ENCODE measurements at regions not wholly inside any gene's neighbourhood (a gene's known extent, or its start where the extent isn't known, plus 50 kb on each side); places are given as distances from the start of the nearest gene placed in this dataset.

GRCh38 chr13:56012644-56013043, 1128.1 kb upstream of the PRR20A start:
- WGBS, 2 donors, result 49 to 56% methylated on average over 2 of the region's 2 CpGs
- intact Hi-C loops (cut with DNase I), result no loop called here
- H3K27ac ChIP-seq (ENCODE audit: low read depth in 1 of 2, low read length in 2 of 2), result no peak overlapping the region
- ATAC-seq (ENCODE audit: low FRiP score), result no peak
- DNase-seq, result no peak
- H3K27me3 ChIP-seq (ENCODE audit: control insufficient read depth in 1 of 2, insufficient read depth in 2 of 2, low read length in 1 of 2), result no peaks in the 10 kb centered on the region
- H3K9me3 ChIP-seq (ENCODE audit: control insufficient read depth, low read length), result no peaks in the 10 kb centered on the region
- H3K4me1 ChIP-seq (ENCODE audit: control insufficient read depth in 1 of 2, insufficient read depth in 2 of 2, low read length in 2 of 2), result no peaks in the 10 kb centered on the region
- H3K36me3 ChIP-seq (ENCODE audit: control insufficient read depth in 1 of 2, insufficient read depth in 2 of 2, low read length in 1 of 2), result no peaks in the 10 kb centered on the region
- H3K4me3 ChIP-seq (ENCODE audit: low read length in 2 of 2), result no peak overlapping the region

- H3K27me3 ChIP-seq (ENCODE audit: control insufficient read depth in 1 of 2, insufficient read depth in 2 of 2, low read length in 1 of 2), result no peaks in the 10 kb centered on the region
- no peak overlapping the region for H3K4me3 ChIP-seq (ENCODE audit: low read length in 2 of 2)
- intact Hi-C loops (cut with DNase I), result no loop called here
- H3K9me3 ChIP-seq (ENCODE audit: control insufficient read depth, low read length), result peaks cover 1% of the 10 kb centered on the region
- 46 to 47% methylated on average over 2 of the region's 2 CpGs for WGBS, 2 donors
- no peak for ATAC-seq (ENCODE audit: low FRiP score)
- no peak for DNase-seq
- no peaks in the 10 kb centered on the region for H3K36me3 ChIP-seq (ENCODE audit: control insufficient read depth in 1 of 2, insufficient read depth in 2 of 2, low read length in 1 of 2)
- no peaks in the 10 kb centered on the region for H3K4me1 ChIP-seq (ENCODE audit: control insufficient read depth in 1 of 2, insufficient read depth in 2 of 2, low read length in 2 of 2)
- no peak overlapping the region for H3K27ac ChIP-seq (ENCODE audit: low read depth in 1 of 2, low read length in 2 of 2)
These were observed 1124.8 kb upstream of the PRR20A start for GRCh38 chr13:56015919-56016318.

- ATAC-seq (ENCODE audit: low FRiP score) (peak; percentile 36), DNase-seq (no peak)
- H3K4me1 ChIP-seq (ENCODE audit: control insufficient read depth in 1 of 2, insufficient read depth in 2 of 2, low read length in 2 of 2), result no peaks in the 10 kb centered on the region
- peaks cover 1% of the 10 kb centered on the region for H3K9me3 ChIP-seq (ENCODE audit: control insufficient read depth, low read length)
- 87 to 93% methylated on average over 5 of the region's 5 CpGs for WGBS, 2 donors
- H3K27ac ChIP-seq (ENCODE audit: low read depth in 1 of 2, low read length in 2 of 2), result no peak overlapping the region
- no peaks in the 10 kb centered on the region for H3K36me3 ChIP-seq (ENCODE audit: control insufficient read depth in 1 of 2, insufficient read depth in 2 of 2, low read length in 1 of 2)
- intact Hi-C loops (cut with DNase I), result no loop called here
- H3K4me3 ChIP-seq (ENCODE audit: low read length in 2 of 2), result no peak overlapping the region
- H3K27me3 ChIP-seq (ENCODE audit: control insufficient read depth in 1 of 2, insufficient read depth in 2 of 2, low read length in 1 of 2), result no peaks in the 10 kb centered on the region
These were observed 1121.1 kb upstream of the PRR20A start for GRCh38 chr13:56019606-56020005.

GRCh38 chr13:56020425-56020824, 1120.3 kb upstream of the PRR20A start:
- no peaks in the 10 kb centered on the region for H3K4me1 ChIP-seq (ENCODE audit: control insufficient read depth in 1 of 2, insufficient read depth in 2 of 2, low read length in 2 of 2)
- no peaks in the 10 kb centered on the region for H3K27me3 ChIP-seq (ENCODE audit: control insufficient read depth in 1 of 2, insufficient read depth in 2 of 2, low read length in 1 of 2)
- no peak for DNase-seq
- 84 to 85% methylated on average over 3 of the region's 3 CpGs for WGBS, 2 donors
- H3K36me3 ChIP-seq (ENCODE audit: control insufficient read depth in 1 of 2, insufficient read depth in 2 of 2, low read length in 1 of 2), result no peaks in the 10 kb centered on the region
- no peak for ATAC-seq (ENCODE audit: low FRiP score)
- H3K9me3 ChIP-seq (ENCODE audit: control insufficient read depth, low read length), result peaks cover 1% of the 10 kb centered on the region
- H3K27ac ChIP-seq (ENCODE audit: low read depth in 1 of 2, low read length in 2 of 2), result no peak overlapping the region
- intact Hi-C loops (cut with DNase I), result no loop called here
- no peak overlapping the region for H3K4me3 ChIP-seq (ENCODE audit: low read length in 2 of 2)

- Histone ChIP-seq H3K4me1 (ENCODE audit: control insufficient read depth in 1 of 2, insufficient read depth in 2 of 2, low read length in 2 of 2) (no peaks in the 10 kb centered on the region), H3K4me3 (ENCODE audit: low read length in 2 of 2) (no peak overlapping the region), H3K27ac (ENCODE audit: low read depth in 1 of 2, low read length in 2 of 2) (no peak overlapping the region), H3K27me3 (ENCODE audit: control insufficient read depth in 1 of 2, insufficient read depth in 2 of 2, low read length in 1 of 2) (no peaks in the 10 kb centered on the region), H3K36me3 (ENCODE audit: control insufficient read depth in 1 of 2, insufficient read depth in 2 of 2, low read length in 1 of 2) (no peaks in the 10 kb centered on the region), H3K9me3 (ENCODE audit: control insufficient read depth, low read length) (no peaks in the 10 kb centered on the region)
- DNase-seq, result no peak
- intact Hi-C loops (cut with DNase I), result no loop called here
- 88 to 90% methylated on average over 8 of the region's 8 CpGs for WGBS, 2 donors
- ATAC-seq (ENCODE audit: low FRiP score), result no peak
These were observed 1100.7 kb upstream of the PRR20A start for GRCh38 chr13:56039992-56040391.

- Histone ChIP-seq H3K4me3 (ENCODE audit: low read length in 2 of 2) (no peak overlapping the region), H3K9me3 (ENCODE audit: control insufficient read depth, low read length) (no peaks in the 10 kb centered on the region), H3K27me3 (ENCODE audit: control insufficient read depth in 1 of 2, insufficient read depth in 2 of 2, low read length in 1 of 2) (no peaks in the 10 kb centered on the region), H3K27ac (ENCODE audit: low read depth in 1 of 2, low read length in 2 of 2) (no peak overlapping the region), H3K36me3 (ENCODE audit: control insufficient read depth in 1 of 2, insufficient read depth in 2 of 2, low read length in 1 of 2) (no peaks in the 10 kb centered on the region), H3K4me1 (ENCODE audit: control insufficient read depth in 1 of 2, insufficient read depth in 2 of 2, low read length in 2 of 2) (no peaks in the 10 kb centered on the region)
- intact Hi-C loops (cut with DNase I), result no loop called here
- DNase-seq (no peak), ATAC-seq (ENCODE audit: low FRiP score) (no peak)
- 87 to 88% methylated on average over 1 of the region's 1 CpG for WGBS, 2 donors
These were observed 1074.4 kb upstream of the PRR20A start for GRCh38 chr13:56066321-56066720.

GRCh38 chr13:56102641-56103040, 1038.1 kb upstream of the PRR20A start:
- Histone ChIP-seq H3K36me3 (ENCODE audit: control insufficient read depth in 1 of 2, insufficient read depth in 2 of 2, low read length in 1 of 2) (no peaks in the 10 kb centered on the region), H3K4me1 (ENCODE audit: control insufficient read depth in 1 of 2, insufficient read depth in 2 of 2, low read length in 2 of 2) (no peaks in the 10 kb centered on the region), H3K27me3 (ENCODE audit: control insufficient read depth in 1 of 2, insufficient read depth in 2 of 2, low read length in 1 of 2) (no peaks in the 10 kb centered on the region), H3K27ac (ENCODE audit: low read depth in 1 of 2, low read length in 2 of 2) (no peak overlapping the region), H3K4me3 (ENCODE audit: low read length in 2 of 2) (no peak overlapping the region), H3K9me3 (ENCODE audit: control insufficient read depth, low read length) (peaks cover 5% of the 10 kb centered on the region)
- no peak for DNase-seq
- 87 to 88% methylated on average over 1 of the region's 1 CpG for whole genome bisulfite sequencing, 2 donors
- intact Hi-C loops (cut with DNase I), result no loop called here
- ATAC-seq (ENCODE audit: low FRiP score), result no peak

GRCh38 chr13:56110751-56111150, 1030.0 kb upstream of the PRR20A start:
- DNase-seq, result no peak
- intact Hi-C loops (cut with DNase I), result no loop called here
- 55 to 56% methylated on average over 3 of the region's 3 CpGs for WGBS, 2 donors

GRCh38 chr13:56134524-56134923, 1006.2 kb upstream of the PRR20A start:
- Histone ChIP-seq H3K4me1 (ENCODE audit: control insufficient read depth in 1 of 2, insufficient read depth in 2 of 2, low read length in 2 of 2) (no peaks in the 10 kb centered on the region), H3K4me3 (ENCODE audit: low read length in 2 of 2) (no peak overlapping the region), H3K9me3 (ENCODE audit: control insufficient read depth, low read length) (no peaks in the 10 kb centered on the region), H3K36me3 (ENCODE audit: control insufficient read depth in 1 of 2, insufficient read depth in 2 of 2, low read length in 1 of 2) (no peaks in the 10 kb centered on the region), H3K27ac (ENCODE audit: low read depth in 1 of 2, low read length in 2 of 2) (no peak overlapping the region), H3K27me3 (ENCODE audit: control insufficient read depth in 1 of 2, insufficient read depth in 2 of 2, low read length in 1 of 2) (no peaks in the 10 kb centered on the region)
- DNase-seq, result no peak
- 68 to 69% methylated on average over 3 of the region's 3 CpGs for WGBS, 2 donors
- ATAC-seq (ENCODE audit: low FRiP score), result no peak
- intact Hi-C loops (cut with DNase I), result no loop called here

More at GRCh38 chr13:56110751-56111150, 1030.0 kb upstream of the PRR20A start:
- Histone ChIP-seq H3K4me3 (ENCODE audit: low read length in 2 of 2) (no peak overlapping the region), H3K36me3 (ENCODE audit: control insufficient read depth in 1 of 2, insufficient read depth in 2 of 2, low read length in 1 of 2) (no peaks in the 10 kb centered on the region), H3K9me3 (ENCODE audit: control insufficient read depth, low read length) (no peaks in the 10 kb centered on the region), H3K4me1 (ENCODE audit: control insufficient read depth in 1 of 2, insufficient read depth in 2 of 2, low read length in 2 of 2) (no peaks in the 10 kb centered on the region), H3K27me3 (ENCODE audit: control insufficient read depth in 1 of 2, insufficient read depth in 2 of 2, low read length in 1 of 2) (no peaks in the 10 kb centered on the region), H3K27ac (ENCODE audit: low read depth in 1 of 2, low read length in 2 of 2) (no peak overlapping the region)
- no peak for ATAC-seq (ENCODE audit: low FRiP score)

All from aorta (tissue), 5 donors.